HG03039 (cell line): ENCODE measurements at regions not wholly inside any gene's neighbourhood (a gene's known extent, or its start where the extent isn't known, plus 50 kb on each side); places are given as distances from the start of the nearest gene placed in this dataset.
"Not testable (repeated sequence)": the region's sequence is repeated elsewhere in the genome, so short reads cannot be mapped to it uniquely, and the experiment has no call there.

Source experiments
- ATAC-seq: cut with Tn5 transposase; IDR thresholded peaks from one replicate; pipeline ENCODE4 v1.9.1; 2021; ENCODE audit warnings: mild to moderate bottlenecking, moderate library complexity; ENCODE audit not compliant: unreplicated experiment

DNA sequence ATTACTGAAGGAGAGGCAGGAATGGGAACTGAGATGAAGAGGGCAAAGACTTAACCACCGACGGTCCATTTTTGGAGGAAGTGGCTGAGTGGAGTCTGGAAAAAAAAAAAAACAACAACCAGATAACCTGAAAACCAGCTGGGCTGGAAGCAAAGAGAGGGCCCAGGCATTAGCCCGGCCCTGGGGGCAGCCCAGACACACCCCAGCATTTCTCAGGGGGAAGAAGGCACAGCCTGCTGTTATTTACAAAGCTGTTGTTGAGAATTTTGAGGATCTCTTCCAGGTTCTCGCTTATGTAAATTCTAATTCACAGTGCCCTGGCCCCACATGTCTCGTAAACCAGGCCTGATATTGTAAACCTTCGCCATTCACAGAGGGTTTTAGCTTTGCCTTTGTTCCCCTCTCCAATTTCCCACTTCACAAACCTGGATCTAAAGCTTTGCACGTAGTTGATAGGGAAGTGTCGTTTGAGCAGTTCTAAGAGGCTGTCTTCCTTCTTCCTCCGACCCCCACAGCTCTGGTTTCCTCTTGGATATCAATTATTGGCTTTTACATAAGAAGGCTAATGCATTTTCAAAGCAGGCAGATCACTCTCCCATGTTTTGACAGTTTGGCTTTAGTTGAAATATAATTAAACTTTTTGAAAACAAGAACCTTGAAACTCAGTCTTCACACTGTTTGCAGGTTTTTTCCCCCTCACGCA, 161.8 kb upstream of the IRF2BP2 start:
- no peak for ATAC-seq

DNA sequence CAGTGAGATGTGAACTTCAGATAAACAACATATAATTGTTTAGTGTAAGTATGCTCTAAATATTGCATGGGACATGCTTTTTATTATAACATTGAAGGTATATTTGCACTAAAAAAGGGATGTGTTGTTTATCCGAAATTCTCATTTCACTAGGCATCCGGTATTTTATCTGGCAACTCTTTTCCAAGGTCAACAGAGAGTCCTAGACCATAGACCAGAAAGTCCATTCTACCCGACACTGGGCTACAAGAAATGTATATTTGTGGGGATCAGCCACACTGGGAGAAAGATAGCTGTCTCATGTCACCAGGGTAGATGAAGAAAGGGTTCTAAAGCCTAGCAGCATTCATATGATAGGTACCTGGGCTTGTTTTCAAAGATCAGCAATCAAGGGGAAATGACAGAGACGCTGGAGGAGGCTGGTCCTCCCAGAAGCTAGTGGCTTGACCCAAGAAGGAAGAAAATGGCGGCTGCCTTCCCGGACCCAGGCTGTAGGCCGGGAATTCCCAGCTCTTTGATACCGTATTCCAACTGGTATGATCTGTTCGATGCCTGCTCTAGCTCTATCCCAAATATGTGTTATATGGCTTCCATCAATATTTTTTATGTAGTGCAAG, 161.1 kb upstream of the IRF2BP2 start:
- ATAC-seq, result no peak

DNA sequence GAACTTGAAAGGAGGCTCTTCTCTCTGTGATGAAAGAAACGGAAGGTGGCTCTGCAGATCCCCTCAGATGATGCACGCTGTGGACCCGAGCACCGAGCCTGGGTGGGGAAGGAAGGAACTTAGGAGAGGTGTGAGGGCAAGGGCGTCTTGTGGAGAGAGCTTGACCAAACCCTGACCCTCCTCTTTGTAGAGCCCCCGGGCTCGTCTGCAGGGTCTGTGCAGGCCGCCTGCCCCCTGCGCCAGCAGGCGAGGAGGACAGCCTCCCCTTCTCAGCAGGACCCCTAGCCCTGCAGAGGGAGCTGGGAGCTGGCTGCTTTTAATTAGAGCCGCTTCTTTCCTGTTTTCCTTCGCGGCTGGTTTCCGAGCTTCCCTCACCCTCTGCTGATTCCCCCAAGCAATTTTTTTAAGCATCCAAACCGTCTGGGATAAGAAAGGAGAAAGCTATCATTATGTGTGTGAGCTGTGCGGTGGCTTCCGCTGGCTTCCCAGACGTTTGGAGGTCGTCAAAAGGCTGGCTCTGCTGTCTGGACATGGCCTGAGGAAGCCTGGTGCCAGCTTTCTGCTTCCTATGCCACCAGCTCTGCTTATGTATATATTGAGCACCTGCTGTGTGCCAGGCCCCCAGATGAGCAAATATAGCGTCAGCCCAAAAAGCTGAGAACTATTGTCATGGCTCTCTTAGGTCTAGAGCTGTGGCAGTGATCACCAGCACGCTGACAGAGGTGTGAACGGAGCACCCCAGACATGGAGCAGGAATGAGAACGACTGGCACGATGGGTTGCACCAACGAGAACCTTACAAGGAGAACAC, 160.2 kb upstream of the IRF2BP2 start:
- no peak for ATAC-seq

DNA sequence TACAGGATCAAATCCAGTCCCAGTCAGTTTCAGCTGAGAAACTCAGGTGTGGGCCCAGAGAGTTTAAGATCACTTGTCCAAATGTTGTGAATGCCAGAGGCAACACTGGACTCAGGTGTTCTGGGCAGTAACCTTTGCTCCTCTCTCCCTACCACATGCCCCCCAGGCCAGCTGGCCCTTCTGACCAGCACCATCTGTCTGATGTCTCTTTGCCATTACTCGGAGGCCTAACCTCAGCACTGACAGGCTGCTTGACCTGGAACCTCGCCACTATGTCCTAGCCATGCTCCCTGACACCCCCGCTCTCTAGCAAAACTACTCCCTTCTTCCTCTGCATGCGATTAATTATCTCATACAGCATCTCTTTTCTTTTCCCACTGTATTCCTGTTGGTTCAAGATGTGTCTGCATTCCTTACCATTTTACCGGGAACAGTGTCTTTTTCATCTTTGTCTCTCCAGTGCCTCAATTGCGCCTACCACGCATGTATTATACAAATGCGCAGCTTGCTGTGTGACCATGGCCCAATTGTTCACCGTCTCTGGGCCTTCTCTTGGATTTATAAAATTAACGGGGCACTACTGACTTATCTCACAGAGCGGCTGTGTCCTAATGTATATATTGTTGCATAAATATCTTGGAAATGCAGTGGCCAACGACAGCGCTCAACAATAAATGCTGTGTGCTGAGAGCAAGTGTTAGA, 159.5 kb upstream of the IRF2BP2 start:
- no peak for ATAC-seq

DNA sequence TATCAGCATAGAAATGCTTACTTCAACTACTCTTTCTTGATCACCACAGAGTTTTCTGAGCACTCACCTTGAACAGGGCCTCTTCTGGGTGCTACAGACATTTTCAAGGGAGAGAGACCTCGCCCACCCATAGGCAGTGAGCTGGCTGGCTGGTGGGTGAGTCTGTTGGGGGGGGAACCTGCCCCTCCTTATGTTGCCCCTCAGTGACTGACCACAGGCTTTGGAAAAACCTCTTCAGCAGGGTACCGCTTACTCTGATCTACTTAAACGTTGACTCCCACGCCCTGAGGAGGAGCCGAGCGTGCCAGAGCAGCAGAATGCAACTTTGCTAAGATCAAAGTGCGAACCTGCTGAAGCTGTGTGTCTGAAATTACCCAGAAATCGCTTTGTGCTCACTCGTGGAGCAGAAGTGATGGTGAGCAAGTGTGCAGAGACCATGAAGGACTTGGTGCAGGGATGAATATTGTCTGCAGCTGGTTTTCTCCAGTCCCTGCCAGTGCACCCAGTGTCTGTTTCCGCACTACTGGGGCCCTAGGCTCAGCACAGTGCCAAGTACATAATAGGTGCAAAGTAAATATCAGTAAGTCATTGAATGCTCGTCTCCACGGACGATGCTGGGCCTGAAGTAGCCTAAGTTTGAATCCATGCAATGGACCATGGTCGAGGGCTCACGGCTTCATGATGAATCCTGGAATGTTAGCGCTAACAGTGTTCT, 158.7 kb upstream of the IRF2BP2 start:
- ATAC-seq, result no peak

DNA sequence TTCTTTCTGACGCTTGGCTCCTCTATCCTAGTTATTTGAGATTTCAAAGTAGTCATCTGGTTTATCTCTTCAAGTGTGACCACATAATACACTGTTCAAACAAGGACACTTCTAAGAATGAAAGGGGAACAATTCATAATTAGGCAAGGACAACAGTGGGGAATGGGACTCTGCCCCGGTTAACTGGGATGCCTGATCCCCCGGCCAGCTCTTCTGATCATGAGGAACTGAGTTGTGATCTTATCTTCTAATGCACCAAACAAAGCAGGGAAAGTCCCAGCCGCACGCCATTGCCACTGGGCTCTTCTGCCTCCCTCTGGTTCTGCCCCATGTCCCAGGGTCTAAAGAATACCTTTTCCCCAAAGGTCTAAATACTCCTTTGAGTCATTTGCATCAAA, 158.2 kb upstream of the IRF2BP2 start:
- no peak for ATAC-seq

DNA sequence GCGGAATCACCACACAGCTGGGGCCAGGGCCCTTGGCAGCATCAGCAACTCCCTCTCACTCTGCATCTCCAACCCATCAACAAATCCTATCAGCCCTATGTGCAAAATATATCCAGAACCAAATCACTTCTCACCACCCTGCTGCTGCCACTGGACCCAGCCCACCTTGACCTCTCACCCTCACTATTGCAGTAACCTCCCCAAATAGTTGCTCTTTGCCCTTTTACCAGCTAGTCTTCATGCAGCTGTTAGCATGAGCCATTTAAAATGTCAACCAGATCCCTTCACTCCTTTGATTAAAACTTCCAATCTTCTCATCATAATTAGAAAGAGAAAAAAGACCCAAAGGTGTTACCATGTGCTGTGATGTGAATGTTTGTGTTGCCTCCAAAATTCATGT, 155.7 kb upstream of the IRF2BP2 start:
- ATAC-seq, result no peak

DNA sequence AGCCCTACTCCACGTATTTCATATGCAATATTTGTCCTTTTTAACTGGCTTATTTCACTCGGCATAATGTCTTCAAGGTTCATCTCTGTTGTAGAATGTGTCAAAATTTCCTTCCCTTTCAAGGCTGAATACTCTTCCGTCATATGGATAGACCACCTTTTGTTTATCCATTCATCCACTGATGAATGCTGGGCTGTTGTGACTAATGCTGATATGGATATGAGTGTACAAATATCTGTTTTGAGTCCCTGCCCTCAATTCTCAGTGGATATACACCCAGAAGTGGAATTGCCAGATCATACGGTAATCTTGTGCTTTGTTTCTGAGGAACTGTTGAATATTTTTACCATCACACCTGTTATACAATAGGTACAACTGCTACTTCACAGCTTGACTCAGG, 155.2 kb upstream of the IRF2BP2 start:
- no peak for ATAC-seq

DNA sequence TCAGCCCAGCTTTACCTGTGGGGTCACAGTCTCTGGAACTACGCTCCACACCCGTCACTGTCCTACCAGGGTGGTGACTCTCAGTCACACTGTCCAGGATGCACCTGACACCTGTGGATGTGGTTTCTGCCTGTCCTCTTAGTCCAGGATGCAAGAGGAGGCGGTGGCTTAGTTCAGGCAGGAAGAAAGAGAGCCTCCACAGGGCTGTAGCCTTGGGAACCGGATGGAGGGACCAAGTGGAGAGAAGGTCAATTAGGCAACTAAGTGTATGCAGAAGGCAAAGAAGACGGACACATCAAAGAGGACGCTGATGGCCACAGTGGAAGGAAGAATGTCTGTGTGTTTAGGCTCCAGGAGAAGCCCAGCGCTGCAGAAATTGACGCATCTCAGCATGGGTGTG, 153.9 kb upstream of the IRF2BP2 start:
- no peak for ATAC-seq

DNA sequence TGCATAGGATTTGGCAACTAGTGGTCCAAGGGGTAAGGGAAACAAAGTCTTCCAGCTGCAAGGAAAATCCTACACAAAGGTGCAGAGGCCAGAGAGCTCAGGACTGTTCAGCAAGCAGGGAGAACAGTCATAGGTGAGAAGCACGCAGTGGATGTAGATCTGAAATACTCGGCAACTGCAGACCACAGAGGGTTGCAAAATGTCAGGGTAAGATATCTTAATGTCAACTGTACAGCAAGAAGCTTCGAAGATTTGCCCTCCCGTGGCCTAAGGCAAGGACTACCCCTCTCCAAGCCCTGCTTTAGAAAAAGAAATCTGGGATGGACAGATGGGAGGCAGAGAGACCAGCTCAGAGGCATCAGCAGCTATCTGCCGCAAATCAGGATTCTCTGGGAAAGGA, 153.4 kb upstream of the IRF2BP2 start:
- no peak for ATAC-seq

DNA sequence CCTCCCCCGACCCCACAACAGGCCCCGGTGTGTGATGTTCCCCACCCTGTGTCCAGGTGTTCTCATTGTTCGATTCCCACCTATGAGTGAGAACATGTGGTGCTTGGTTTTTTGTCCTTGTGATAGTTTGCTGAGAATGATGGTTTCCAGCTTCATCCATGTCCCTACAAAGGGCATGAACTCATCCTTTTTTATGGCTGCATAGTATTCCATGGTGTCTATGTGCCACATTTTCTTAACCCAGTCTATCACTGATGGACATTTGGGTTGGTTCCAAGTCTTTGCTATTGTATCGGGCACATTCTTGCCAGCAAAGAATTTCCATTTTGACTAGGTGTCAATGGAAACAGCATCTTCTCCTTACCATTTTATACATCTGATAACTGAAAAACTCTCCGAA, 152.1 kb upstream of the IRF2BP2 start:
- not testable (repeated sequence) for ATAC-seq

DNA sequence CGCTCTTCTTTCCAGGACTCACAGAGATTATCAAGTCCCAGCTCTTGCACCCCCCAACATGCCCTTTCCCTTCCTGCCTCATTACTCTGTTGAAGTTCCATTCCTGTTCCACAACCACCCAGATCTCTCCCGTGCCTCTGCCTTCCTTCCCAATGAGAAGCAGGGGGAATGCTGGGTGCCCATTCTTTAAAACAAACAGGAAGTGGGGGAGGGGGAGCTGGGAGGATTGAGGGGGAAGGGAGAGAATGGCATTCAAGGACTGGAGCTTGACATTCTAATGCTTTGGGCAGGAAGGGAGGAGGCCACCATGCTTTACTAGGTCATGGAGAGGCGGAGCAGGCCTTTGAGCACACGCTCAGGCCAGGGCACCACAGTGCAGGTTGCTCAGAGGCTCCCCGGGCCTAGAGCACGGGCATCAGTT, 150.3 kb upstream of the IRF2BP2 start:
- no peak for ATAC-seq

DNA sequence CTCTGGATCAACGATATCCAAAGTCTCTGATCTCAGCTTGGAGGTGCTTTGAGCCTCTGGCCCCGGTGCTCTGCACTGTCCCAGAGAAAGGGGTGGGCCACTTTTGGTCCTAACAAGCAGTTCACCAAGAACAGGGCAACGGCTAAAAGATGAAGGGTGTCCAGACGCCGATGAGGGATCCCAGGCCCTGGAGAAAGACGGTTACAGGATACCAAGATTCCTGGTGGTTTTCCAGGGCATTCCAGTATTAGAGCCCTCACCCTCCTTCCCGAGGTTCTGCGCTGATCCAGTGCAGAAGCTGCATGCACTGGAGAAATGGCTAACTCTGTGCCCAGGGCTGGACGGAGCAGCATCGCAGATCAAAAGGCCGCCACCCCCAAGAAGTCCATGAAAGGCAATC, 149.9 kb upstream of the IRF2BP2 start:
- ATAC-seq, result no peak

DNA sequence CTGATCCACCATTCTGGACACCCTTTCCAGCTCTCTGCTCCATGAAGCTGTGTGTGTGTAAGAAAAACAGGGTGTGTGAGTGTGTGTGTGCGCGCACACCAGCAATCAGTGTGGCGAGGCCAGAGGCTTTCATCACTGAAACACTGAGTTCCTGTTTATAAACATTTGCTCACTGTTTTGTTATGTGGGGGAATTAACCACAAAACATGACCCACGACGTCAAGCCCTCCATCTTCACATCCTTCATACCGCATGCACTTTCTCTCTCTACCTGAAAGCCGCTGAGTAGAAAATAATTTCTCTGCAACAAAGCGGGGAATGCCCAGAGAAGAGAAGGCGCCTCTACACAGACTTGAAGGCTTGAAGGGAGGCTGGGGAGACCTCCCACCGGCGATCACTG, 148.9 kb upstream of the IRF2BP2 start:
- ATAC-seq, result no peak

DNA sequence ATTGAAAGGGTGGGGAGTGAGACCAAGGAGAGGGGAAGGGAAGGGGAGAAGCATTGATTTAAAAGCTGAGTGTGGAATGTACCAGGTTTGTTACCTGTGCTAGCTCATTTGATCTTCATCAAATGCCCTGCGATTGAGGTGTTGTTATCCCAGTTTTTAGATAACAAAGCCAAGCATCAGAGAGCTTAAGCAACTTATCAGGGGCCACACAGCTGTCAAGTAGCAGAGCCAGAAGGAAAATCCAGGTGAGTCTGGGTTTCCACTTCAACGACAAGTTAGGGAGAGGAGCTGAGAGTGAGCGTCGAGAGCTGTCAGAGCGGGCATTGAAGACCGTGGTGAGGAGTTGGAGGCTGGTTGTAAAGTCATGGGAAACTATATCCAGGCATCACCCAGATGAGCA, 146.9 kb upstream of the IRF2BP2 start:
- ATAC-seq, result no peak

DNA sequence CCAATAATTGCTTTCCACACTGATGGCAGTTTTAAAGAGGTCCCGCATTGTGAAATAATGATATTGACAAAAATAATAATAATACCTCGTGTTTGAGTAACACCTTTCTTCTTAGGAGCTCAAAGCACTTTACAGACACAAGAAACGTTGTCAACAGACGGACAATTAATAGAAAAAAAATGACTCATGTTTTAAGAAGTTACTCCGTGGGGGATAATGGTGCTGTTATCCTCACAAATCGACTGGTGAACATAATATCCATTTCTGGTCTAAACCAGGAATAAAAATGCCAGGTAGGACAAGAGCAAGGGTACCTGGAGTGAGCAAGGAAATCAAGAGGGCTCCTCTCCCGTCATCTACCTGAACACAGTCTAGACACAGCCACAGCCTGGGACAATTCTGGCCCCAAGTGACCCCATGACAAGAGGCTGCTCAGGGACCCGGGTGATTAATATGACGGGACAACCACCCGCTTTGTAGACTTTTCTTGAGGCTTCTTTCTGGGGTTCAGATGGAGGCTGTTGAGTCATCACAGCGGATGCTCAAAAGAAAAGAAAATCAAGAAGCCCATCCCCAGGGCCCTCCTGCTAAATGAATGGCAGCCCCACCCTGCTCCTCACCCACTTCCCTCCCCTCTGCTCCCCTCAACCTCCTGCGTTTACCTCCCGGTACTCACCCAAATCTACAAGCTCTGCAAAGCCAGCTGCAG, 146.2 kb upstream of the IRF2BP2 start:
- ATAC-seq, result no peak

DNA sequence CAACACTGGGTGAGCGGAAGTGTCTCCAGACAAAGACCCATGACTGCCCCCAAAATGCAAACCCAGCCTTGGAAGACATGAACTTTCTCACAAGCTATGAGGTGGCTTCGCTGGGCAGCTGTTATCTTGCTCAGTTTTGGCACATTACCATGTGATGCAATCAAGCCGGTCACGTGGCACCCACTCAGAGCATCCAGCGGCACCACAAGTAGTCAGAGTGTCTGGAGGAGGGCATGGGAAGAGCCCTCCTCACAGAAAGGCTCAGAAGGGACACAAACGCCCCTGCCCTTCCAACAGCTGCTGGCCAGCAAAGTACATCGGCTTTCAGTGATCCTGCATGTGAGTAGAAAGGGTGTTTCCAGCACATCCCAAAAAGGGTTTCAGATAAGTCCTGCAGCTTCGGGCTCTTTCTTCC, 145.5 kb upstream of the IRF2BP2 start:
- no peak for ATAC-seq

DNA sequence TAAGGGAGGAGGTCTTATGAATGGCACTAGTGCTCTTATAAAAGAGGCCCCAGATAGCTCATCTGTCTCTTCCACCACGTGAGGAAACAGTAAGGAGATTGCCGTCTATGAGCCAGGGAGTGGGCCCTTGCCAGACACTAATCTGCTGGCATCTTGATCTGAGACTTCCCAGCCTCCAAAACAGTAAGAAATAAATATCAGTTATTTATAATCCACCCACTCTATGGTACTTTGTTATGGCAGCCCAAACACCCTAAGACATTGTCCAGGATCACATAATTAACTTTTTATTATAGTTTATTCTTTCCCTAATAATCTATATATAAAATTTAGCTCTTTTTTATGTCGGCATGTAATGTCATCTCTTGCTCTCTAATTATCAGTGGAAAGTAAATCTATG, 144.0 kb upstream of the IRF2BP2 start:
- no peak for ATAC-seq

DNA sequence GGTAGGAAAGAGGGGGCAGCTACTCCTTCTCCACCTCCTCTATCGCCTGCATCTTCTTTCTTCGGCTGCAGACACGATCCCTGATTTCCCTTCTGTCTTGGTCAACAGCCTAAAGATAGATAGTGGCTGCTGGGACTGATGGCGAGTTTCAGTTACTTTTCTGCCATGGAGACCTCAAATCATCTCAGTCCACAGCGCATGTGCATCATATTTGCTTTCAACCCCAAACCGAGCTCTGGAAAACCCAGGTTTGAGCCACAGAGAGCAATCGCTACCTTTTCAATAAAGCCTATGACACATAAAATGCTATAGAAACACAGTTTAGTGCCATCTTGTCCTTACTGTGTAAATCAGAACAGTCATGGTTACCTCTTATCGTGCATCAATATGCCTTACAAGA, 142.9 kb upstream of the IRF2BP2 start:
- ATAC-seq, result no peak

DNA sequence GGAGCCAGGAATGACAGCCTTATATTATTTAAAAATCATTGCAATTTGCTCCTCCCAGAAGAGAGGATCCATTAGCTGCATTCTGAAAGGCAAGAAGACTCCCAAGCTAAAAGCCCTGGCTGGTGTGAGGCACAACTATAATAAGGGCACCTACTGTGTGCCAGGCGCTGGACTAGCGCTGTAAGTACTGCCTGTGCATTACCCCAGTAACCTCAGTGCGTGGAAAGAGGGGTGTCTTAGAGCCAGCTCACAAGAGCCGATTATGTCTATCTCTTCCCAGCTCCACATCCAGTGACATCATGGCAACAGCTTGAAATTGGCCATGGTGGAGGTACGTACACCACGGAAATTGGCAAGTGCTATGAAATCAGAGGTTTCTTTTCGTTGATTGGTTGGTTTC, 141.7 kb upstream of the IRF2BP2 start:
- no peak for ATAC-seq
